Inferior parietal cortex (tissue), 1 donor: ENCODE measurements at regions not wholly inside any gene's neighbourhood (a gene's known extent, or its start where the extent isn't known, plus 50 kb on each side); places are given as distances from the start of the nearest gene placed in this dataset.
"Not testable (repeated sequence)": the region's sequence is repeated elsewhere in the genome, so short reads cannot be mapped to it uniquely, and the experiment has no call there.

Experiments
- DNase-seq: peaks from one replicate; pipeline ENCODE4 v3.0.0-alpha.2; 2016; ENCODE audit errors: extremely low spot score

- DNase-seq = no peak
These were observed 98.9 kb upstream of the MAPRE2 start for GRCh38 chr18:34942276-34942675.

GRCh38 chr18:34942975-34943374 lies 98.2 kb upstream of the MAPRE2 start:
- DNase-seq = no peak

GRCh38 chr18:34943587-34943986 lies 97.6 kb upstream of the MAPRE2 start:
- DNase-seq = no peak

GRCh38 chr18:34947711-34948125 lies 93.5 kb upstream of the MAPRE2 start:
- DNase-seq = peak; percentile 26

- DNase-seq = no peak
These were observed 89.4 kb upstream of the MAPRE2 start for GRCh38 chr18:34951625-34952379.

- no peak for DNase-seq
These were observed 88.0 kb upstream of the MAPRE2 start for GRCh38 chr18:34953212-34953611.

GRCh38 chr18:34955494-34955893 lies 85.7 kb upstream of the MAPRE2 start:
- DNase-seq = not testable (repeated sequence)

- no peak for DNase-seq
These were observed 84.5 kb upstream of the MAPRE2 start for GRCh38 chr18:34956663-34957062.

- no peak for DNase-seq
These were observed 83.9 kb upstream of the MAPRE2 start for GRCh38 chr18:34957119-34957863.

- no peak for DNase-seq
These were observed 83.4 kb upstream of the MAPRE2 start for GRCh38 chr18:34957864-34958259.

GRCh38 chr18:34959211-34959829 lies 81.9 kb upstream of the MAPRE2 start:
- no peak for DNase-seq

- no peak for DNase-seq
These were observed 81.2 kb upstream of the MAPRE2 start for GRCh38 chr18:34959989-34960388.

GRCh38 chr18:34965108-34965507 lies 76.1 kb upstream of the MAPRE2 start:
- no peak for DNase-seq

GRCh38 chr18:34965566-34965965 lies 75.6 kb upstream of the MAPRE2 start:
- no peak for DNase-seq

- no peak for DNase-seq
These were observed 71.1 kb upstream of the MAPRE2 start for GRCh38 chr18:34970106-34970505.

- DNase-seq = no peak
These were observed 69.9 kb upstream of the MAPRE2 start for GRCh38 chr18:34971313-34971712.

- DNase-seq = no peak
These were observed 68.3 kb upstream of the MAPRE2 start for GRCh38 chr18:34972765-34973414.

GRCh38 chr18:34976123-34976522 lies 65.1 kb upstream of the MAPRE2 start:
- peak; percentile 45 for DNase-seq

- peak; percentile 31 for DNase-seq
These were observed 64.7 kb upstream of the MAPRE2 start for GRCh38 chr18:34976534-34976898.

- peak; percentile 79 for DNase-seq
These were observed 64.0 kb upstream of the MAPRE2 start for GRCh38 chr18:34976899-34977837.

GRCh38 chr18:34977838-34978532 lies 63.2 kb upstream of the MAPRE2 start:
- peak; percentile 47 for DNase-seq
